Neuronal stem cell (in vitro differentiated cells): ENCODE measurements at regions not wholly inside any gene's neighbourhood (a gene's known extent, or its start where the extent isn't known, plus 50 kb on each side); places are given as distances from the start of the nearest gene placed in this dataset.

ENCODE experiments used
- DNase-seq: peaks from one replicate; pipeline ENCODE4 v3.0.0-alpha.2; 2013; ENCODE audit warnings: low spot score
- H2AFZ ChIP-seq: one replicate; pipeline ENCODE4 v1.6.1; 2013; ENCODE audit warnings: mild to moderate bottlenecking, low read length, inconsistent platforms
- H2AK5ac ChIP-seq: 2 replicates; pipeline ENCODE4 v1.6.1; 2013; ENCODE audit warnings: low read depth, mild to moderate bottlenecking, inconsistent platforms, low read length, moderate library complexity, mixed read lengths
- H2BK120ac ChIP-seq: 2 replicates; pipeline ENCODE4 v1.6.1; 2013; ENCODE audit warnings: low read depth, mild to moderate bottlenecking, inconsistent platforms, low read length, moderate library complexity, mixed read lengths
- H2BK12ac ChIP-seq: one replicate; pipeline ENCODE4 v1.6.1; 2013; ENCODE audit warnings: low read length, inconsistent platforms
- H2BK15ac ChIP-seq: 2 replicates; pipeline ENCODE4 v1.6.1; 2013; ENCODE audit warnings: mild to moderate bottlenecking, low read length, inconsistent platforms, mixed read lengths
- H2BK5ac ChIP-seq: one replicate; pipeline ENCODE4 v1.6.1; 2013; ENCODE audit warnings: inconsistent platforms, mild to moderate bottlenecking, low read length, moderate library complexity
- H3K14ac ChIP-seq: one replicate; pipeline ENCODE4 v1.6.1; 2013; ENCODE audit warnings: low read length, inconsistent platforms
- H3K18ac ChIP-seq: 2 replicates; pipeline ENCODE4 v1.6.1; 2013; ENCODE audit warnings: low read length, inconsistent platforms
- H3K23ac ChIP-seq: 2 replicates; pipeline ENCODE4 v1.6.1; 2013; ENCODE audit warnings: low read depth, mild to moderate bottlenecking, mixed read lengths, low read length, inconsistent platforms; ENCODE audit not compliant: poor library complexity
- H3K27ac ChIP-seq: replicated peaks from 3 replicates; pipeline ENCODE4 v1.5.1; 2013; ENCODE audit warnings: low read length, inconsistent platforms
- H3K27me3 ChIP-seq, 3 experiments: 2 replicates each; pipeline ENCODE4 v1.6.1; 2013; ENCODE audit warnings: low read length in 3 of 3, mild to moderate bottlenecking in 2 of 3, inconsistent platforms in 1 of 3, low read depth in 1 of 3, mixed read lengths in 1 of 3, moderate library complexity in 1 of 3; ENCODE audit not compliant: control insufficient read depth in 3 of 3, insufficient read depth in 3 of 3
- H3K36me3 ChIP-seq, 2 donors: replicated peaks in 1 of 2; 2 replicates each; pipeline ENCODE4 v1.6.1; 2013; ENCODE audit warnings: low read length in 2 of 2; ENCODE audit not compliant: control insufficient read depth in 2 of 2, insufficient read depth in 2 of 2
- H3K4ac ChIP-seq: 2 replicates; pipeline ENCODE4 v1.6.1; 2013; ENCODE audit warnings: inconsistent platforms, mild to moderate bottlenecking, low read length, moderate library complexity
- H3K4me1 ChIP-seq, 2 donors: 1 replicate in 1 of 2; 2 replicates in 1 of 2; pipeline ENCODE4 v1.6.1; 2013; ENCODE audit warnings: low read length in 2 of 2, low read depth in 1 of 2; ENCODE audit not compliant: control insufficient read depth in 2 of 2, insufficient read depth in 1 of 2
- H3K4me2 ChIP-seq: one replicate; pipeline ENCODE4 v1.6.1; 2013; ENCODE audit warnings: mild to moderate bottlenecking, low read length, inconsistent platforms; ENCODE audit not compliant: insufficient read depth, poor library complexity, severe bottlenecking
- H3K4me3 ChIP-seq, 2 donors: 2 replicates each; pipeline ENCODE4 v1.5.1; 2013; ENCODE audit warnings: low read length in 2 of 2, mild to moderate bottlenecking in 2 of 2, inconsistent platforms in 1 of 2, moderate library complexity in 1 of 2
- H3K79me1 ChIP-seq: one replicate; pipeline ENCODE4 v1.6.1; 2013; ENCODE audit warnings: low read depth, mild to moderate bottlenecking, inconsistent platforms, low read length, moderate library complexity
- H3K9ac ChIP-seq: one replicate; pipeline ENCODE4 v1.6.1; 2013; ENCODE audit warnings: mild to moderate bottlenecking, low read depth, low read length, inconsistent platforms; ENCODE audit not compliant: poor library complexity
- H3K9me3 ChIP-seq, 2 donors: replicated peaks in 1 of 2; 2 replicates each; pipeline versions ENCODE3 to v1.6.1; 2013; ENCODE audit warnings: low read length in 2 of 2, mild to moderate bottlenecking in 2 of 2, inconsistent platforms in 1 of 2, low read depth in 1 of 2, mixed read lengths in 1 of 2, moderate library complexity in 1 of 2; ENCODE audit not compliant: control insufficient read depth in 2 of 2, insufficient read depth in 1 of 2
- H4K8ac ChIP-seq: one replicate; pipeline ENCODE4 v1.6.1; 2013; ENCODE audit warnings: low read depth, mild to moderate bottlenecking, inconsistent platforms, low read length, moderate library complexity
- H4K91ac ChIP-seq: one replicate; pipeline ENCODE4 v1.6.1; 2013; ENCODE audit warnings: low read length, low read depth, mild to moderate bottlenecking, inconsistent platforms; ENCODE audit not compliant: poor library complexity
- WGBS, 2 donors: extraction: QIAGEN DNeasy Blood & Tissue Kit; methylation state at CpG; one replicate each; pipeline ENCODE4 v1.1.7; 2013; ENCODE audit warnings: missing lambda C conversion rate in 2 of 2, mixed read lengths in 1 of 2; ENCODE audit not compliant: insufficient read length in 2 of 2, insufficient replicate concordance in 1 of 2; ENCODE audit errors: extremely low coverage in 2 of 2; 5-methylcytosine and 5-hydroxymethylcytosine counted together

- Histone ChIP-seq H3K9ac (no peak overlapping the region), H2AFZ (no peak overlapping the region), H3K36me3 (no peaks in the 10 kb centered on the region), H2BK12ac (no peak overlapping the region), H3K4me1 (no peaks in the 10 kb centered on the region), H2BK5ac (no peak overlapping the region), H3K79me1 (no peaks in the 10 kb centered on the region), H2BK120ac (no peak overlapping the region), H3K27ac (no peak overlapping the region), H3K14ac (no peak overlapping the region), H3K9me3 (no peaks in the 10 kb centered on the region), H2BK15ac (no peak overlapping the region), H3K23ac (no peak overlapping the region), H3K4ac (no peak overlapping the region), H3K4me3 (no peak overlapping the region), H4K8ac (no peak overlapping the region), H2AK5ac (no peak overlapping the region), H3K18ac (no peak overlapping the region), H4K91ac (no peak overlapping the region), H3K27me3 (no peaks in the 10 kb centered on the region), H3K4me2 (no peak overlapping the region)
- no CpG with 5 or more reads among the region's 1 CpG for WGBS, 2 donors
- DNase-seq = no peak
Observed at GRCh38 chr7:26563406-26563805, 271.7 kb downstream of the SNX10 start.

GRCh38 chr7:26567266-26567665 lies 275.6 kb downstream of the SNX10 start:
- H4K91ac ChIP-seq = no peak overlapping the region
- H3K27ac ChIP-seq = no peak overlapping the region
- no peak overlapping the region for H2AK5ac ChIP-seq
- no peak overlapping the region for H3K23ac ChIP-seq
- no peak overlapping the region for H3K4me3 ChIP-seq
- H2BK120ac ChIP-seq = no peak overlapping the region
- DNase-seq = no peak
- no peaks in the 10 kb centered on the region for H3K4me1 ChIP-seq
- H2BK15ac ChIP-seq = no peak overlapping the region
- H3K4ac ChIP-seq = no peak overlapping the region
- no peak overlapping the region for H3K9ac ChIP-seq
- no peak overlapping the region for H2BK12ac ChIP-seq
- whole genome bisulfite sequencing, 2 donors = no CpG with 5 or more reads among the region's 4 CpGs
- no peak overlapping the region for H3K4me2 ChIP-seq
- no peak overlapping the region for H3K18ac ChIP-seq
- no peak overlapping the region for H3K14ac ChIP-seq
- H3K27me3 ChIP-seq = no peaks in the 10 kb centered on the region
- no peak overlapping the region for H4K8ac ChIP-seq
- no peaks in the 10 kb centered on the region for H3K9me3 ChIP-seq
- H2AFZ ChIP-seq = no peak overlapping the region
- no peak overlapping the region for H2BK5ac ChIP-seq
- no peaks in the 10 kb centered on the region for H3K36me3 ChIP-seq
- no peaks in the 10 kb centered on the region for H3K79me1 ChIP-seq

GRCh38 chr7:26574476-26574875 lies 282.8 kb downstream of the SNX10 start:
- H2BK12ac ChIP-seq = no peak overlapping the region
- H3K4me1 ChIP-seq = no peaks in the 10 kb centered on the region
- no peaks in the 10 kb centered on the region for H3K27me3 ChIP-seq
- no peak overlapping the region for H3K23ac ChIP-seq
- H2BK15ac ChIP-seq = no peak overlapping the region
- no peak for DNase-seq
- H3K79me1 ChIP-seq = no peaks in the 10 kb centered on the region
- no peak overlapping the region for H2BK120ac ChIP-seq
- H3K36me3 ChIP-seq = no peaks in the 10 kb centered on the region
- no peak overlapping the region for H3K4me3 ChIP-seq
- no peak overlapping the region for H2AFZ ChIP-seq
- H3K9ac ChIP-seq = no peak overlapping the region
- no peak overlapping the region for H4K91ac ChIP-seq
- H3K14ac ChIP-seq = no peak overlapping the region
- H2AK5ac ChIP-seq = no peak overlapping the region
- no peak overlapping the region for H3K27ac ChIP-seq
- no peaks in the 10 kb centered on the region for H3K9me3 ChIP-seq
- H3K18ac ChIP-seq = no peak overlapping the region
- no CpG with 5 or more reads among the region's 6 CpGs for WGBS, 2 donors
- no peak overlapping the region for H2BK5ac ChIP-seq
- H3K4me2 ChIP-seq = no peak overlapping the region
- no peak overlapping the region for H4K8ac ChIP-seq
- no peak overlapping the region for H3K4ac ChIP-seq

GRCh38 chr7:26580064-26580591 lies 284.3 kb downstream of the SKAP2 start:
- no peaks in the 10 kb centered on the region for H3K9me3 ChIP-seq
- no peak overlapping the region for H3K9ac ChIP-seq
- no peak overlapping the region for H2BK15ac ChIP-seq
- H3K4me2 ChIP-seq = no peak overlapping the region
- no peak overlapping the region for H2BK120ac ChIP-seq
- WGBS, 2 donors = no CpG with 5 or more reads among the region's 4 CpGs
- no peak overlapping the region for H3K18ac ChIP-seq
- H3K79me1 ChIP-seq = no peaks in the 10 kb centered on the region
- peaks cover 0 to 2% (median 0%) of the 10 kb centered on the region in 3 experiments for H3K27me3 ChIP-seq
- H2AFZ ChIP-seq = no peak overlapping the region
- H4K8ac ChIP-seq = no peak overlapping the region
- no peak overlapping the region for H2BK5ac ChIP-seq
- no peak overlapping the region for H3K4me3 ChIP-seq
- H3K4ac ChIP-seq = no peak overlapping the region
- no peaks in the 10 kb centered on the region for H3K4me1 ChIP-seq
- no peak overlapping the region for H3K14ac ChIP-seq
- no peak overlapping the region for H2BK12ac ChIP-seq
- no peak overlapping the region for H4K91ac ChIP-seq
- no peaks in the 10 kb centered on the region for H3K36me3 ChIP-seq
- DNase-seq = no peak
- no peak overlapping the region for H2AK5ac ChIP-seq
- H3K27ac ChIP-seq = no peak overlapping the region
- no peak overlapping the region for H3K23ac ChIP-seq
